NT2/D1 (cell line): ENCODE measurements at regions not wholly inside any gene's neighbourhood (a gene's known extent, or its start where the extent isn't known, plus 50 kb on each side); places are given as distances from the start of the nearest gene placed in this dataset.

Experiments
- SUZ12 ChIP-seq: IDR thresholded peaks from 2 replicates; pipeline ENCODE4 v1.6.1; 2011; ENCODE audit not compliant: insufficient read length, insufficient read depth; ENCODE audit errors: extremely low read depth
- YY1 ChIP-seq: IDR thresholded peaks from 2 replicates; pipeline ENCODE4 v1.6.1; 2011; ENCODE audit not compliant: insufficient read length, insufficient read depth
- ZNF274 ChIP-seq: IDR thresholded peaks from 2 replicates; pipeline ENCODE4 v1.6.1; 2011; ENCODE audit warnings: mild to moderate bottlenecking, low read depth, low read length

DNA sequence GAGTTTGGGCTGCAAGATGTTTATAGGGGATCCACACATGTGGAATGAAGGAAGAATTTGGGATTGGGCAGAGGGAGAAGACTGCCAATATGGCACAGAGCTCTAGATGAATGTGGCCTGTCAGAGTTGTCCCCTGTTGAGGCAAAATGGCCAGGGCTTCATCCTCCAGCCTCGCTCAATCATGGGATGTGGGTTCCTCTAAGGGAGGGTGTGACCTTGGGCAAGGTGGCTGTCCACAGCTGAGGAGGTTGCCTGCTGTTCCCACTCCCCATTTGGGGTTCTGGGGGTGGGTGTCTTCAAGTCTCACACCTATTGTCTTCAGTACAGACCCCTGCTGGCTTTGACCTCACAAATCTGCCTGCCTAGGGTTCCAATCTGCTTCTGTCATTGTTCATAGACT is 121.6 kb upstream of the FAM204A start:
- no peak for TF ChIP-seq ZNF274
- TF ChIP-seq YY1: no peak
- TF ChIP-seq SUZ12: no peak
